ENCODE measurements at regions not wholly inside any gene's neighbourhood (a gene's known extent, or its start where the extent isn't known, plus 50 kb on each side); places are given as distances from the start of the nearest gene placed in this dataset.

- intact Hi-C loops (cut with DNase I) = no loop called here
- TF ChIP-seq CTCF (IDR thresholded peaks at IDR 0.05) = no peak
Measured at GRCh38 chr1:217003355-217003754, 280.1 kb upstream of the ESRRG start.

GRCh38 chr1:216997831-216998230 is 274.6 kb upstream of the ESRRG start:
- H3K36me3 ChIP-seq = no peaks in the 10 kb centered on the region
- no peak overlapping the region for H3K9ac ChIP-seq (ENCODE audit: low read depth in 2 of 2, low read length in 2 of 2)
- H3K27ac ChIP-seq = no peak overlapping the region
- no peaks in the 10 kb centered on the region for H3K4me1 ChIP-seq
- no peak overlapping the region for H3K4me3 ChIP-seq
- intact Hi-C loops (cut with DNase I) = no loop called here
- no peak for DNase-seq
- no peaks in the 10 kb centered on the region for H3K9me3 ChIP-seq
- H3K27me3 ChIP-seq = no peaks in the 10 kb centered on the region
- no peak for TF ChIP-seq CTCF (IDR thresholded peaks at IDR 0.05)

More at GRCh38 chr1:217003355-217003754, 280.1 kb upstream of the ESRRG start:
- no peak for DNase-seq
- Histone ChIP-seq H3K4me1 (no peaks in the 10 kb centered on the region), H3K27ac (no peak overlapping the region), H3K27me3 (no peaks in the 10 kb centered on the region), H3K4me3 (no peak overlapping the region), H3K9me3 (no peaks in the 10 kb centered on the region), H3K36me3 (no peaks in the 10 kb centered on the region), H3K9ac (ENCODE audit: low read depth in 2 of 2, low read length in 2 of 2) (no peak overlapping the region)

GRCh38 chr1:216997069-216997468 is 273.8 kb upstream of the ESRRG start:
- no peaks in the 10 kb centered on the region for H3K9me3 ChIP-seq
- DNase-seq = no peak
- H3K27me3 ChIP-seq = no peaks in the 10 kb centered on the region
- no peak overlapping the region for H3K9ac ChIP-seq (ENCODE audit: low read depth in 2 of 2, low read length in 2 of 2)
- no peaks in the 10 kb centered on the region for H3K4me1 ChIP-seq
- TF ChIP-seq CTCF (IDR thresholded peaks at IDR 0.05) = no peak
- no peaks in the 10 kb centered on the region for H3K36me3 ChIP-seq
- H3K4me3 ChIP-seq = no peak overlapping the region
- no peak overlapping the region for H3K27ac ChIP-seq
- intact Hi-C loops (cut with DNase I) = no loop called here

GRCh38 chr1:216984536-216984935 is 261.3 kb upstream of the ESRRG start:
- no peak for TF ChIP-seq CTCF (IDR thresholded peaks at IDR 0.05)
- intact Hi-C loops (cut with DNase I) = no loop called here
- Histone ChIP-seq H3K9ac (ENCODE audit: low read depth in 2 of 2, low read length in 2 of 2) (no peak overlapping the region), H3K27ac (no peak overlapping the region), H3K9me3 (no peaks in the 10 kb centered on the region), H3K4me3 (no peak overlapping the region), H3K27me3 (no peaks in the 10 kb centered on the region), H3K4me1 (no peaks in the 10 kb centered on the region), H3K36me3 (no peaks in the 10 kb centered on the region)
- no peak for DNase-seq

- intact Hi-C loops (cut with DNase I) = no loop called here
- no peaks in the 10 kb centered on the region for H3K27me3 ChIP-seq
- H3K9ac ChIP-seq (ENCODE audit: low read depth in 2 of 2, low read length in 2 of 2) = no peak overlapping the region
Measured at GRCh38 chr1:216983823-216984222, 260.6 kb upstream of the ESRRG start.

More at GRCh38 chr1:216983823-216984222, 260.6 kb upstream of the ESRRG start:
- DNase-seq = no peak
- Histone ChIP-seq H3K9me3 (no peaks in the 10 kb centered on the region), H3K36me3 (no peaks in the 10 kb centered on the region), H3K4me1 (no peaks in the 10 kb centered on the region), H3K27ac (no peak overlapping the region), H3K4me3 (no peak overlapping the region)
- TF ChIP-seq CTCF (IDR thresholded peaks at IDR 0.05) = no peak
